Neutrophil (primary cell): ENCODE measurements at regions not wholly inside any gene's neighbourhood (a gene's known extent, or its start where the extent isn't known, plus 50 kb on each side); places are given as distances from the start of the nearest gene placed in this dataset.

Experiments used
- H3K27ac ChIP-seq: fragments of 200-600 bp; sonication (generic); 2 replicates; pipeline ENCODE4 v1.5.1; 2016; ENCODE audit warnings: mild to moderate bottlenecking, moderate library complexity
- H3K27me3 ChIP-seq: fragments of 200-600 bp; sonication (generic); 2 replicates; pipeline ENCODE4 v1.6.0; 2016; ENCODE audit warnings: mild to moderate bottlenecking
- H3K36me3 ChIP-seq: fragments of 200-600 bp; sonication (generic); 2 replicates; pipeline ENCODE4 v1.5.1; 2017
- H3K4me1 ChIP-seq, 2 experiments: fragments of 200-600 bp in 1 of 2; sonication (generic) in 1 of 2; 1 replicate in 1 of 2; 2 replicates in 1 of 2; pipeline versions ENCODE4 v1.5.1 to v1.6.1; 2013 to 2016; ENCODE audit warnings: low read depth in 1 of 2, low read length in 1 of 2, mild to moderate bottlenecking in 1 of 2, moderate library complexity in 1 of 2; ENCODE audit not compliant: control insufficient read depth in 1 of 2, insufficient read depth in 1 of 2
- H3K4me3 ChIP-seq, 2 experiments: fragments of 200-600 bp in 1 of 2; sonication (generic) in 1 of 2; 1 replicate in 1 of 2; 2 replicates in 1 of 2; pipeline ENCODE4 v1.5.1; 2013 to 2016; ENCODE audit warnings: low read depth in 1 of 2, low read length in 1 of 2, mild to moderate bottlenecking in 1 of 2, moderate library complexity in 1 of 2
- H3K9me3 ChIP-seq: fragments of 200-600 bp; sonication (generic); 2 replicates; pipeline ENCODE4 v1.5.1; 2016
- TF ChIP-seq, protein P1 (sequence below): fragments of 200-600 bp; sonication (generic); IDR thresholded peaks from 2 replicates; pipeline ENCODE4 v1.5.1; 2016; ENCODE audit warnings: antibody characterized with exemption

- H3K4me3 ChIP-seq = no peak overlapping the region
- H3K27ac ChIP-seq = no peak overlapping the region
- H3K36me3 ChIP-seq = no peaks in the 10 kb centered on the region
- TF ChIP-seq, protein P1, sequence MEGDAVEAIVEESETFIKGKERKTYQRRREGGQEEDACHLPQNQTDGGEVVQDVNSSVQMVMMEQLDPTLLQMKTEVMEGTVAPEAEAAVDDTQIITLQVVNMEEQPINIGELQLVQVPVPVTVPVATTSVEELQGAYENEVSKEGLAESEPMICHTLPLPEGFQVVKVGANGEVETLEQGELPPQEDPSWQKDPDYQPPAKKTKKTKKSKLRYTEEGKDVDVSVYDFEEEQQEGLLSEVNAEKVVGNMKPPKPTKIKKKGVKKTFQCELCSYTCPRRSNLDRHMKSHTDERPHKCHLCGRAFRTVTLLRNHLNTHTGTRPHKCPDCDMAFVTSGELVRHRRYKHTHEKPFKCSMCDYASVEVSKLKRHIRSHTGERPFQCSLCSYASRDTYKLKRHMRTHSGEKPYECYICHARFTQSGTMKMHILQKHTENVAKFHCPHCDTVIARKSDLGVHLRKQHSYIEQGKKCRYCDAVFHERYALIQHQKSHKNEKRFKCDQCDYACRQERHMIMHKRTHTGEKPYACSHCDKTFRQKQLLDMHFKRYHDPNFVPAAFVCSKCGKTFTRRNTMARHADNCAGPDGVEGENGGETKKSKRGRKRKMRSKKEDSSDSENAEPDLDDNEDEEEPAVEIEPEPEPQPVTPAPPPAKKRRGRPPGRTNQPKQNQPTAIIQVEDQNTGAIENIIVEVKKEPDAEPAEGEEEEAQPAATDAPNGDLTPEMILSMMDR = no peak
- H3K27me3 ChIP-seq = peaks cover 100% of the 10 kb centered on the region
- no peaks in the 10 kb centered on the region for H3K9me3 ChIP-seq
- H3K4me1 ChIP-seq = no peaks in the 10 kb centered on the region
Observed at GRCh38 chr11:19352771-19353160, 112.0 kb upstream of the E2F8 start.

GRCh38 chr11:19352072-19352770 lies 111.5 kb upstream of the E2F8 start:
- TF ChIP-seq, protein P1 = no peak
- H3K9me3 ChIP-seq = no peaks in the 10 kb centered on the region
- no peaks in the 10 kb centered on the region for H3K36me3 ChIP-seq
- H3K4me3 ChIP-seq = no peak overlapping the region
- H3K27ac ChIP-seq = no peak overlapping the region
- H3K27me3 ChIP-seq = peaks cover 100% of the 10 kb centered on the region
- H3K4me1 ChIP-seq = no peaks in the 10 kb centered on the region

DNA sequence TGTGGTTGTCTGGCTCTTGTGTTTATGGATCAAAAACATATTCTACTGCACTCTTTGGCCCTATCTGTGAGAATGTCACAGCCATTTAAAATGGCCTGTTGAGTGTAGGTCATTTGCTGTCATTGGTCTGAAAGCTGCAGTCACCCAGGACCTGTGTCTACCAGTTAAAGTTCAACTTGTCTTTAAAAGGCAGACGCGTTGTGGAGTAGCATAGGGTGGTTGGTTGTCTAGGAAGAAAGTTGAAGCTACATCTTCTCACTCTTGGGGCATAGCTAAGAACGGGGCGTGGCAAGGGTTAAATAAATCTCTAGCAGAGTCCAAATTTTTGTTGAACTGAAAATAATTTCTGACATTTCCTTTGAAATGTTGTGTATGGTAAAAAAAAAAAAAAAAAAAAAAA lies 110.7 kb upstream of the E2F8 start:
- Histone ChIP-seq H3K27me3 (peaks cover 100% of the 10 kb centered on the region), H3K36me3 (no peaks in the 10 kb centered on the region), H3K4me3 (no peak overlapping the region), H3K27ac (no peak overlapping the region), H3K4me1 (no peaks in the 10 kb centered on the region), H3K9me3 (no peaks in the 10 kb centered on the region)
- TF ChIP-seq, protein P1 = no peak

DNA sequence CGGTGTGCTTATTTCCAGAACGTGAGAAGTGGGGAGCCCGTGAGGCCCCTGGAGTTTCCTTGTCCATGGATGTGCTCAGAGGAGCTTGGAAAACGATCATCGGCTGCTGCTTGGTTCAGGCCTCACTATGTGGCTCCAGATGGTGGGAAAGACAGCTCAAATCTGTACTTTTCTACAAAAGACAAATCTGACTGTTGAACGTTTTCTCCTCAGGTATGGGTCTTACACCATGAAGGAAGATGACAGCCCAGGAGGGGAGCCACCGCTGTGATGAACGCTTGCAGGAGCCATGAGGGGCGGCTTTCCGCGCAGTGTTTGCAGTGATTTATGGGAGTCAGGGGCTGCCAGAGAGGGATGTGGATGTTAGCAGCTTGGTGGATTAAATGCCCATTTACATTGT lies 109.4 kb upstream of the E2F8 start:
- no peaks in the 10 kb centered on the region for H3K36me3 ChIP-seq
- no peaks in the 10 kb centered on the region for H3K9me3 ChIP-seq
- no peak overlapping the region for H3K4me3 ChIP-seq
- no peak overlapping the region for H3K27ac ChIP-seq
- TF ChIP-seq, protein P1 = no peak
- H3K27me3 ChIP-seq = peaks cover 100% of the 10 kb centered on the region
- H3K4me1 ChIP-seq = no peaks in the 10 kb centered on the region

GRCh38 chr11:19349340-19350025 lies 108.7 kb upstream of the E2F8 start:
- no peaks in the 10 kb centered on the region for H3K36me3 ChIP-seq
- TF ChIP-seq, protein P1 = no peak
- H3K4me3 ChIP-seq = no peak overlapping the region
- peaks cover 100% of the 10 kb centered on the region for H3K27me3 ChIP-seq
- H3K9me3 ChIP-seq = no peaks in the 10 kb centered on the region
- no peaks in the 10 kb centered on the region for H3K4me1 ChIP-seq
- no peak overlapping the region for H3K27ac ChIP-seq
